ENCODE measurements at regions not wholly inside any gene's neighbourhood (a gene's known extent, or its start where the extent isn't known, plus 50 kb on each side); places are given as distances from the start of the nearest gene placed in this dataset.

GRCh38 chr6:104013312-104013971 is 846.3 kb downstream of the HACE1 start:
- no peak for DNase-seq (ENCODE audit: extremely low spot score)
- no peak overlapping the region for H3K27ac ChIP-seq (ENCODE audit: low read depth)
- WGBS = 55% methylated on average over 2 of the region's 2 CpGs
- no peaks in the 10 kb centered on the region for H3K36me3 ChIP-seq (ENCODE audit: insufficient read depth)
- H3K4me1 ChIP-seq (ENCODE audit: insufficient read depth) = no peaks in the 10 kb centered on the region
- H3K4me3 ChIP-seq (ENCODE audit: low read depth, low read length) = no peak overlapping the region

DNA sequence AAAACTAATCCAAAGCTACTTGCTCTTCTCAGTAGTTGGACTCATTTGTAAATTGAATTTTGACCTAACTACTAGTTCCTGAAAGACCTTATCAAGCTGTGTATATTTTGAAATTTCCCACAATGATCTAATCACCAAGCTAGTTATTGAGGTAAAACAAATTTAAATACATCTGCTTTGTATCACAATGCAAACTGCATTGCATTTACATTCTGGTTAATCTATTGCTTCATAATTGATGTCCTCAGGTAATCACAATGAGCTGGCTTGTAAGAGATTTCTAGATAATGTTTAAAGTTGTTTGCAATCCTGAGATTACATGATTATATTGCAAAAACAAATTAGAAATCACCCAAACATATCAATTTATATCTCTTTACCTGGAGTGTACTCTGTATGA is 848.8 kb downstream of the HACE1 start:
- DNase-seq (ENCODE audit: extremely low spot score) = no peak
- Histone ChIP-seq H3K4me1 (ENCODE audit: insufficient read depth) (no peaks in the 10 kb centered on the region), H3K27ac (ENCODE audit: low read depth) (no peak overlapping the region), H3K36me3 (ENCODE audit: insufficient read depth) (no peaks in the 10 kb centered on the region), H3K4me3 (ENCODE audit: low read depth, low read length) (no peak overlapping the region)

- WGBS = 93% methylated on average over 3 of the region's 3 CpGs
- no peaks in the 10 kb centered on the region for H3K4me1 ChIP-seq (ENCODE audit: insufficient read depth)
- DNase-seq (ENCODE audit: extremely low spot score) = no peak
- no peaks in the 10 kb centered on the region for H3K36me3 ChIP-seq (ENCODE audit: insufficient read depth)
- no peak overlapping the region for H3K27ac ChIP-seq (ENCODE audit: low read depth)
- no peak overlapping the region for H3K4me3 ChIP-seq (ENCODE audit: low read depth, low read length)
Observed at GRCh38 chr6:104003803-104004516, 855.8 kb downstream of the HACE1 start.

- Histone ChIP-seq H3K27ac (ENCODE audit: low read depth) (no peak overlapping the region), H3K36me3 (ENCODE audit: insufficient read depth) (no peaks in the 10 kb centered on the region), H3K4me1 (ENCODE audit: insufficient read depth) (no peaks in the 10 kb centered on the region), H3K4me3 (ENCODE audit: low read depth, low read length) (no peak overlapping the region)
- DNase-seq (ENCODE audit: extremely low spot score) = no peak
- 92% methylated on average over 1 of the region's 1 CpG for WGBS
Observed at GRCh38 chr6:103995571-103995970, 864.1 kb downstream of the HACE1 start.

GRCh38 chr6:103983860-103984259 is 875.9 kb downstream of the HACE1 start:
- H3K4me3 ChIP-seq (ENCODE audit: low read depth, low read length) = no peak overlapping the region
- 89% methylated on average over 6 of the region's 6 CpGs for WGBS
- H3K36me3 ChIP-seq (ENCODE audit: insufficient read depth) = no peaks in the 10 kb centered on the region
- no peak for DNase-seq (ENCODE audit: extremely low spot score)
- H3K27ac ChIP-seq (ENCODE audit: low read depth) = no peak overlapping the region
- no peaks in the 10 kb centered on the region for H3K4me1 ChIP-seq (ENCODE audit: insufficient read depth)

- Histone ChIP-seq H3K36me3 (ENCODE audit: insufficient read depth) (no peaks in the 10 kb centered on the region), H3K4me1 (ENCODE audit: insufficient read depth) (no peaks in the 10 kb centered on the region), H3K4me3 (ENCODE audit: low read depth, low read length) (no peak overlapping the region), H3K27ac (ENCODE audit: low read depth) (no peak overlapping the region)
- WGBS = 32% methylated on average over 5 of the region's 5 CpGs
- no peak for DNase-seq (ENCODE audit: extremely low spot score)
Observed at GRCh38 chr6:103983011-103983410, 876.7 kb downstream of the HACE1 start.

- 49% methylated on average over 4 of the region's 4 CpGs for WGBS
- no peak for DNase-seq (ENCODE audit: extremely low spot score)
- Histone ChIP-seq H3K4me3 (ENCODE audit: low read depth, low read length) (no peak overlapping the region), H3K4me1 (ENCODE audit: insufficient read depth) (no peaks in the 10 kb centered on the region), H3K27ac (ENCODE audit: low read depth) (no peak overlapping the region), H3K36me3 (ENCODE audit: insufficient read depth) (no peaks in the 10 kb centered on the region)
Observed at GRCh38 chr6:103982574-103982973, 877.1 kb downstream of the HACE1 start.

GRCh38 chr6:103979308-103979707 is 880.4 kb downstream of the HACE1 start:
- H3K4me3 ChIP-seq (ENCODE audit: low read depth, low read length) = no peak overlapping the region
- WGBS = 37% methylated on average over 2 of the region's 2 CpGs
- H3K36me3 ChIP-seq (ENCODE audit: insufficient read depth) = no peaks in the 10 kb centered on the region
- no peak for DNase-seq (ENCODE audit: extremely low spot score)
- H3K27ac ChIP-seq (ENCODE audit: low read depth) = no peak overlapping the region
- H3K4me1 ChIP-seq (ENCODE audit: insufficient read depth) = no peaks in the 10 kb centered on the region

DNA sequence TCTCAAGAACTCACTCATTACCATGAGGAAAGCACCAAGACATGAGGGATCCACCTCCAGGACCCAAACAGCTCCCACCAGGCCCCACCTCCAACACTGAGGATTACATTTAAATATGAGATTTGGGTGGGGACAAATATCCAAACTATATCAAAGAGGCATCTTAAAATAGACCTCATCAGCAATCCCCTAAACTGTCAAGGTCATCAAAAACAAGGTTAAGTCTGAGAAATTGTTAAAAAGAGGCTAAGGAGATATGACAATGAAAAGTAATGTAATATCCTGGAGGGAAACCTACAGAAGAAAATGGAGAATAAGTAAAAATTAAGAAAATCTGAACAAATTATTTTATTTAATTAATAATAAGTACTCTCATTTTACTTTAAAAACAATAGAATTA is 922.3 kb downstream of the HACE1 start:
- DNase-seq (ENCODE audit: extremely low spot score) = no peak
- H3K4me3 ChIP-seq (ENCODE audit: low read depth, low read length) = no peak overlapping the region
- no peak overlapping the region for H3K27ac ChIP-seq (ENCODE audit: low read depth)
- H3K4me1 ChIP-seq (ENCODE audit: insufficient read depth) = no peaks in the 10 kb centered on the region
- no peaks in the 10 kb centered on the region for H3K36me3 ChIP-seq (ENCODE audit: insufficient read depth)

- Histone ChIP-seq H3K4me3 (ENCODE audit: low read depth, low read length) (no peak overlapping the region), H3K27ac (ENCODE audit: low read depth) (no peak overlapping the region), H3K36me3 (ENCODE audit: insufficient read depth) (no peaks in the 10 kb centered on the region), H3K4me1 (ENCODE audit: insufficient read depth) (no peaks in the 10 kb centered on the region)
- WGBS = 68% methylated on average over 2 of the region's 2 CpGs
- no peak for DNase-seq (ENCODE audit: extremely low spot score)
Observed at GRCh38 chr6:103925317-103925716, 934.4 kb downstream of the HACE1 start.

DNA sequence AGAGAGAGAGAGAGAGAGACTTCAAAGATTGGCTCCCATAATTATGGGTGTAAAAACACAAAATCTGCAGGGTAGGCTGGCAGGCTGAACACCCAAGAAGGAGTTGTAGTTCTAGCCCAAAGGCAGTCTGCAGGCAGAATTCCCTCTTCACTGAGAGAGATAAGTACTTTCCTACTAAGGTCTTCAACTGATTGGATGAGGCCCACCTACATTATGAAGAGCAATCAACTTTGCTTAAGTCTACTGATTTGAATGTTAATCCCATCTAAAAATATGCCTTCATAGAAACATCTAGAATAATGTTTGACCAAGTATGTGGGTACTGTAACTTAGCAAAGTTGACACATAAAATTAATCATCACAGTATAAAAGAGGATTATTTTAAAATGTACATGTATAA is 949.7 kb downstream of the HACE1 start:
- no peak for DNase-seq (ENCODE audit: extremely low spot score)
- Histone ChIP-seq H3K27ac (ENCODE audit: low read depth) (no peak overlapping the region), H3K4me1 (ENCODE audit: insufficient read depth) (no peaks in the 10 kb centered on the region), H3K36me3 (ENCODE audit: insufficient read depth) (no peaks in the 10 kb centered on the region), H3K4me3 (ENCODE audit: low read depth, low read length) (no peak overlapping the region)

- DNase-seq (ENCODE audit: extremely low spot score) = no peak
- H3K4me1 ChIP-seq (ENCODE audit: insufficient read depth) = no peaks in the 10 kb centered on the region
- H3K27ac ChIP-seq (ENCODE audit: low read depth) = no peak overlapping the region
- H3K36me3 ChIP-seq (ENCODE audit: insufficient read depth) = no peaks in the 10 kb centered on the region
- H3K4me3 ChIP-seq (ENCODE audit: low read depth, low read length) = no peak overlapping the region
- 94% methylated on average over 3 of the region's 3 CpGs for WGBS
Observed at GRCh38 chr6:103908898-103909297, 950.8 kb downstream of the HACE1 start.

DNA sequence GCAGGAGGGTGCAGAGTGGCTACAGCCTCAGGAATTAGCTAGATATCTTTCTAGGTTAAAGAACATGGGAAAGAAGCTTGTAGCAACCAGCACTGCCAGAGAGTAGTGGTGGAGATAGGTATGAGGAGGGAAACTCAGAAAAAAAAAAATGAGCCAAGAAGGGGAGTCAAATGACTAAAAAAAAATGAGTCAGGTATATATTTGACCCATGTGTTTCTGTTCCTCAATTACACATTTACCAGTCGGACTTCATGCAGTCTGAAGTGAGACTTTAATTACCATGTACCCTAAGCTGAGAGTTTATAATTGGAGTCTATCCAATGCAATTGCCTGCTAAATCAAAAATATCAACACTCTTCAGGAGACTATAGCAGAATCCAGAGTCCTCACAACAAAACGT is 964.6 kb downstream of the HACE1 start:
- no peak overlapping the region for H3K27ac ChIP-seq (ENCODE audit: low read depth)
- H3K36me3 ChIP-seq (ENCODE audit: insufficient read depth) = no peaks in the 10 kb centered on the region
- H3K4me3 ChIP-seq (ENCODE audit: low read depth, low read length) = no peak overlapping the region
- H3K4me1 ChIP-seq (ENCODE audit: insufficient read depth) = no peaks in the 10 kb centered on the region
- DNase-seq (ENCODE audit: extremely low spot score) = no peak
- 94% methylated on average over 2 of the region's 2 CpGs for WGBS

GRCh38 chr6:103893141-103893581 is 966.6 kb downstream of the HACE1 start:
- DNase-seq (ENCODE audit: extremely low spot score) = peak; percentile 43
- no peak overlapping the region for H3K27ac ChIP-seq (ENCODE audit: low read depth)
- H3K36me3 ChIP-seq (ENCODE audit: insufficient read depth) = no peaks in the 10 kb centered on the region
- 16% methylated on average over 2 of the region's 2 CpGs for WGBS
- H3K4me3 ChIP-seq (ENCODE audit: low read depth, low read length) = no peak overlapping the region
- H3K4me1 ChIP-seq (ENCODE audit: insufficient read depth) = no peaks in the 10 kb centered on the region
